Right lobe of liver (tissue), 4 donors: ENCODE measurements at regions not wholly inside any gene's neighbourhood (a gene's known extent, or its start where the extent isn't known, plus 50 kb on each side); places are given as distances from the start of the nearest gene placed in this dataset.
"Not testable (repeated sequence)": the region's sequence is repeated elsewhere in the genome, so short reads cannot be mapped to it uniquely, and the experiment has no call there.

ENCODE experiments used
- CTCF ChIP-seq, 4 donors: fragments of 200-600 bp in 3 of 4; fragments of 450-650 bp in 1 of 4; IDR thresholded peaks; one replicate each; pipeline versions ENCODE4 v1.5.1 to v1.8.0; 2016 to 2022; ENCODE audit warnings: antibody characterized with exemption in 4 of 4, mild to moderate bottlenecking in 2 of 4
- POLR2A ChIP-seq: fragments of 450-650 bp; IDR thresholded peaks from one replicate; pipeline ENCODE4 v1.6.1; 2017; ENCODE audit warnings: antibody characterized with exemption, mild to moderate bottlenecking
- donor health status: DM: no; HTN: no; CAD: no.
- donor health status: DM: no; HTN: no; CAD: no.
- donor health status: DM: no; HTN: yes; CAD: no.

GRCh38 chrY:23429264-23429663 is 209.9 kb downstream of the DAZ2 start:
- not testable (repeated sequence) for TF ChIP-seq CTCF (IDR thresholded peaks at IDR 0.05); POLR2A
